Amygdala (tissue), 56 donors: ENCODE measurements at regions not wholly inside any gene's neighbourhood (a gene's known extent, or its start where the extent isn't known, plus 50 kb on each side); places are given as distances from the start of the nearest gene placed in this dataset.

Experiments used
- DNase-seq, 56 donors: peaks; one replicate each; lab custom pipeline; 2025; lab: John Stamatoyannopoulos, UW

DNA sequence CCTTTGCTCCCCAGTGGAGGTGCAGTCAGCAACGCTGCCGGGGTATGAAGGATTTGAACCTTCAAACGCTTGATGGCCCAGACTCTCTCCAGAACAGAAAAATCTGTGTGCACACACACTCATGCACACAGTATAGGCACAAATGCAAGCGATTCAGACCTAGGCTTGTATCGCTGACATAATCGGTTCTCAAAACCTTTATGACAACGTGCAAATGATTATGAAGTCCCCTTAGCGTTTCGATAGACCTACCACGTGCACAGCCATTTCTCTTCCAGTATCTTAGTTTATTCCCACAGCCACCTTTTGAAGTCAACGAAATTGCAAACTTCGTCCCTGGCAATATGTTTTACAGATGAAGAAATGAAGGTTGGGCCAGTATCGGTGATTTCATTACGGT, 138.9 kb upstream of the MYCN start:
- DNase-seq, result no peak

DNA sequence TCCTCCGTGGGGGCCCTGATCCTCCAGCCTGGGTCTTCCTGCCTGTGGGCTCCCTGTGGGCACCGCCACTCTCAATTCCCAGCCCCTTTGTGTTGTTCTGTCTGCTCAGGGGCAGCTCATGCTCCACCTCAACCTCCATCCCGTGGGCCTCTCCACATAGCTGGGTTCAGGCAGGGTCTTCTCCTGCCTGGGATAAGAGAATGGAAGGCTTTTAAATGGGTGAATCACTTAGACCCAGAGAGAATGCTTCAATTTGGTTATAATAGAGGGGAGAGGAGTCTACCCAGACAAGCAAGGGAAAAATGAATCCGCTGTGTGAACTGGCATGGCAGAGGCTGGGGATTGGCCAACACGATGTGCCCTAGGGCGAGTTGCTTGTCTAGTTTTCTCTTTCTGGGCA, 138.4 kb upstream of the MYCN start:
- no peak for DNase-seq

DNA sequence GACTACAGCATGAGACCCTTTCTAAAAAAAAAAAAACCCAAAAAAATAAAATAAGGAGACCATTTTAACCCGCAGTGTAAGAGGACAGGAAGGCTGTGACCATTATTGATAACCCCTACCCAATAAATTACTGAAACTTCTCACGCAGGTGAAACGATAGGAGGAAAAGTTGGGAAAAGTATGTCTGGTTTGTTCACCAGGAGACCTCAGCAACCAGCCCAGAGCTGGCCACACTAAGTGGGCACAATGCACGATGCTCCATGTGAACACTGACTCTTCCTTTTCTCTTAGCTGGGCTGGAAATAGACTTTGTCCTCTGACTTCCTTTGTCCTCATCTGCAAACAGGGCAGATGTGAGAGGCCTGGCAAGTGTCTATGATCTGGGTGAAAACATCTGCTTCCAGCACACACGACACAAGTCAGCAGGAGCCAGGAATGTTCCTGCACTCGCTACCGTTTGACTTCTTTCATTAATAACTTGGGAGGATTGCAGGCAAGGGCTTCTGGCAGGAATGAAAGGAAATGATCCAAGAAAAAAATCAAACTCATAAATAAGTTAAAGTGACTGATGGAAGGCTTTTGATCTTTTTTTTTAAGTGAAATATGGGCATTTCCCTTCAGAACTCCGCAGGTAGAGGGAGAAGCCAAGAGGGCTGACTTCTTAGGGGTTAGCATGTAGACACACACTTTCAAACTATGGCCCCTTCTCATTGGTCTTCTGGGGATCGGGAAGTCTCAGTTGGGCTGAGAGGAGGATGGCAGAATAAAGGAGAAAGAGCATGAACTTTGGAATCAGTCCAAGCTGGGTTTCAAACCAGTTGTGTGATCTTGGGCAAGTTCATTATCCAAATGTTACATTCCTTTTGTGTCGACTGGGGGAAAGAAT, 137.4 kb upstream of the MYCN start:
- DNase-seq, result no peak

DNA sequence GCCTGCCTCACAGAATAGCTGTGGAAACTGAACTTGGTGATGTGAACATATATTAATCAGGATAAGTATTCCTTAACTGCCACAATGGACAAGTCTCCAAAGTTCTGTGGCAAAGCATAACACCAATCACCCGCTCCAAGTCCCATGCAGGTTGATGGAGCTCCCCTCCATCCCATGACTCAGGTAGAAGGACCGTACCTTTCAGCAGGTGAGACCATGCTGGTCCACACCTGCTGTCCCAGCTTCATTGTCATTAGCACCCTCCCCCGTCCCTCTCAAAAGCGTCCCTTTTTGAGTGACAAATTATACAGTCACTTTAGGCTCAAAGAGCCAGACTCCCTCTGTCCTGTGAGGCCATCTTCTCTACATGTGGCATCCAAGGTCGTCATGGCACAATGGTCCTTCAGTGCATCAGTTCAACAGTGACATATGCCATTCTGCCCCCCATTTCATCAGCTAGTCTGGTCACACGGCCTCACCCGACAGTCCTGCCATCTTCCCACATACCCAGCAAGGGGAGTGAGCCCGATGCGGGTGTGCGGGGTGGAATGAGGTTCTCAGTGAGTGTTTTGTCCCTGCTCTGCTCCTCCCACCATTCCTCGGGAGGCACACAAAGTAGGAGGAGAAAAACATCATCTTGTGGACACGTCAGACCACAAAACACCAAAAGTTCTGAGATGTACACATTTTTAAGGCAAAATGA, 136.7 kb upstream of the MYCN start:
- DNase-seq, result no peak

DNA sequence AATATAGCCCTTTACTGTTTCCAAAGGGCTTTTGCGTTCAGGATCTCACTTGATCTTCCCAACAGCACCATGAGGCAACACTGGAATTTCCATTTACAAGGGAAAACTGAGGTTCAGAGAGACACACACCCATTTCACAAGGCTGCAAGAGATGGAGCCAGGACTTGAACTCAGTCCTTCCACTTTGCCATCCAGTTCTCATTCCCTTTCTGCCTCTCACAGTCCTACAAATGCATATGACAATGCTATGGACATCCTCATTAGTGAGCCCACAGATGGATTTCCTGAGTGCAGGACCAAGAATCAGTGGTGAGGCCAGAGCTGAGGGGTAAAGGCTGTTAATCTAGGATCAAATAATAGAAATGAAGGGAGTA, 136.1 kb upstream of the MYCN start:
- DNase-seq, result no peak

DNA sequence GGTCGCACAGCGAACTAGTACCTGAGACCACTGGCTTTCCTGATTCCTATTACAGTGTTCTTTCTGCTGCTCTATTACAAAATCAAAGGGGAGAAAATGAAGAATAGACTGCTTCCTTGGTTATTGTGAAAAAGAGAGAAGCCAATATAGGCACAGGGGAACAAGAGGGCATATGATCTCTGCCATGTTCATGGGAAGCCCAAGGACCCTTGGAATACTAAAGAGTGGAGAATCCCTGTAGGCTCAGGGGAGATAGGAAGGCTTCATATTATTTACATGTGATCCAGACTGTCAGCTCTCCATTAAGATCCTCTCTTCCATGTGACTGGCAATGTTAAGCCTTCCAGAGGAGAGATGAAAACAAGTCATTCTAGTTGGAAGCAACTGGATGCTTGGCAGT, 135.7 kb upstream of the MYCN start:
- DNase-seq, result no peak

DNA sequence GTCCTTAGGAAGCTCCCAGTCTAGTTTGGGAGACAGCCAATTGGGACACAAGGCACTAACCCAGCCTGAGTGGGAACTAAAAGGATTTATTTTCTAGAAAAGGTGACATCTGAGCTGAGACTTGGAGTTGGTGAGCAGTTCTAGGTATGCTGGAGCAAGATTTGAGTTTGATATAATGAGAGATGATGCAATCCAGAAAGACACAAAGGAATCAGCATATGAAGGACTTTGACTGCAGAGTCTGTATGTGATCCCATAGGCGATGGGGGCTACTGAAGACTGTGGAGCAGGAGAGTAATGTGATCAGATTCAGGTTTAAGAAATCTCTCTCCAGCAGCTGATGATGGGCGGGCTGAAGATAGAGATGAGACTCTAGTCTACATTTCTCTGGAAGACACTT, 135.1 kb upstream of the MYCN start:
- DNase-seq, result no peak

DNA sequence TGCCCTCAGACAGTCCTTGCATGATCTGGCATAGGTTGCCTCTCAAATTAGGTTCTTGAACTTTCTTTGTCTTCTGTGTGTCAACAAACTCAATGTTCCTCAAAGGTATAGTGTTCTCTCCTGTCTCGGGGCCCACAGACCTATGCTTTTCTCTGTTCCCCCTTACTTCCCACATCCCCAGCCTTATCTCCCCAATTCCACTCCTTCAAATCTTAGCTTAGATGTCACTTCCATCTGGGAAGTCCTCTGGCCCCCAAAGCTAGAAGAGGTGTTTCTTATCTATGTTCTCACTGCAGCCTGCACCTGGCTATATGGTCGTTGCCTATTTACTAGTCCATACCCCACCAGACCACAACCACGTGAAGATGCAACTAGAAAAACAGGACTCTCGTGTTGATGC, 134.6 kb upstream of the MYCN start:
- no peak for DNase-seq

DNA sequence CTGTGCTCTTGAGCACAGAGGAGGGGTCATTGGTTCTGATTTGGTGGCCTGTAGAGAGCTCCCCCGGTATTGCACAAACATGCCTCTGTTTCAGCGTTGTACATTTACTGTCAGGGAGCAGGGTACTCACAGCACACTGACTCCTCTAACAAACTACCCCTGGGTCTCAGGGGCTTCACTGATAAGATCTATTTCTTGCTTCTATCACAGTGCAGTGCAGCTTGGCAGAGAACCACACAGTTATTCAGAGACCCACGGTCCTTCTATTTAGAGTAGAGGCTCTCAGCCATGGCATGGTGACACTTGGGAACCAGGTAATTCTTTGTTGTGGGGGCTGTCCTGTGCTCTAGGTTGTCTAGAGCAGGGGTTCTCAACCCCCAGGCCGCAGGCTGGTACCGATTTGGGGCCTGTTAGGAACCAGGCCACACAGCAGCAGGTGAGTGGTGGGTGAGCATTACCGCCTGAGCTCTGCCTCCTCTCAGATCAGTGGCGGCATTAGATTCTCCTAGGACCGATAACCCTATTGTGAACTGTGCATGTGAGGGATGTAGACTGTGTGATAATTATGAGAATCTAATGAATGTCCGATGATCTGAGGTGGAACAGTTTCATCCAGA, 133.4 kb upstream of the MYCN start:
- no peak for DNase-seq

DNA sequence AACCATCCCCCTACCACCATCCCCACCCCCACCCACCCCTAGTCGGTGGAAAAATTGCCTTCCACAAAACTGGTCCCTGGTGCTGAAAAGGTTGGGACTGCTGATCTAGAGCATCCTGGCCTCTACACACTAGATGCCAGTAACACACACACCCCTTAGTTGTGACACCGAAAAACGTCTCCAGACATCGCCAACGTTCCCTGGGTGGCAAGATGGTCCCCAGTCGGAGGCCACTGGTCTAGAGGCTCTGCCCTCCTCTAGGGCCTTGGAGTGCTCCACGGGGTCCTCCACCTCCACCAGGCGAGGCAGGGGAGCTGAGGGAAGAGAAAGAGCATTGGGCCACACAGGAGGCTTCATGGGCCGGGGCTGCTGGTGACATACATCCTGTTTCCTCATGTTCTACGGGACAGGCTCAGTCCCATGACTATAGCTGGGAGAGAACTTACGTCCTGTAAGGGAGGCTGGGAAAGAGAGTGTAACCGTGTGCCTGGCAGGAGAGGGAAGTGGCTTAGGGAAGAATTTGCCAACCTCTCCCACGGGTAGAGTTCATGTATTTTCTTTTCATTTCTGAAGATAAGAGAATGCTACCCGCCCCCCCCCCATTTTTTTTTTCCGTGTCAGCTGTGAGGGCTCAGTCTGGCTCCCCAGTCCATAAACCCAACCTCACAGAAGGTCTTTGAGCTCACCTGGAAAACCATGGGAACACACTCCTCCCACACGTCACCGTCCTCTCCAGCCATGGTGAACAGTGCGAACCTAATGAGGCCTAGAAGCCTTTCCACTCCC, 132.7 kb upstream of the MYCN start:
- DNase-seq, result no peak

DNA sequence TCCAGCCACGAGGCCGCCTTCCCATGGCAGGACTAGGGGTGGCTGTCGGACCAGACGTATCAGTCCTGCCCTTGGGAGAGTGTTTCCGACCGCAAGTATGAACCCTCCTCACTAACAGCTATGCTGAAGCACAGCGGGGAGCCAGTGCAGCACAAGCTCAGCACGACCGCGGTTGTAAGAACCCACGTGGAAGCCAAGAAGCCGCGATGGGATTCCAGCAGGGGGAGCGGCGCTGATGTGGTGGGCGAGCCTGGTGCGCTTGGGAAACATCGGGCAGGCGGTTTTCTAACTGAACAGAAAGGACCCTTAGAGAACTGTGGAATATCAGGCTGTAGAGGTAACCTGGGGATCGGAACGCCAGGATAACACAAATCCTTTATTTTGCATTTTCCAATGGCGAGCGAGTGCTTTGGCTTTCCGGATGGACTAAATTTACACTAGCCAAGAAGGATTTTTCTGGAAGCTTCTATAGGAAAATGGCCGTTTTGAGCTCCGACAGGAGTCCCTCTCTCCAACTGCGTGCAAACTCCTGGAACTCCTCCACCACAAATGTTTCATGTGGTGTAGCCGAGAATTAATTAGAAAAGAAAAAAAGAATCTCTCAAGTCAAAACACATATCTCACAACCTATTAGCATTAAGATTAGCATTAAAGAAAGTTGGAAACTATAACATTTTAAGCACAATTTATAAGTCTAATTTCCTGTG, 132.0 kb upstream of the MYCN start:
- DNase-seq, result no peak

DNA sequence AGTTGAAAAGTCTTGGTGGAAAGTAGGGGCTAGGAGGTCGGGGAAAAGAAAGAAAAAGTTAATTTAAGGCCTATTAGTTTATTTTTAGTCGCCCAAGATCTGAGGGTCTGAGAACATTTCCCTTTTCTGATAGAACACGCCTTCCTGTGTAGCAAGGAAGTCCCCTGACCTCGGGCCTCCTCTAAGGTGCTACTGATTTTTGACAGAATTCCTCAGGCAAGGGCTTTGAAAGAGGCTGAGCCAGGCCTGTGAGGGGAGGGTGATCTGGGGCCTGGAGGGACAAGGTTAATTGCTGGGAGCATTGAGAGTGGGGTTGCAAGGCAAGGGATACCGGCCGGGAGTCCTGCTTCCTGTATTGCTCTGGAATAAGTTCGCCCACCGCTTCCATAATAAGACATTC, 131.4 kb upstream of the MYCN start:
- DNase-seq, result no peak

DNA sequence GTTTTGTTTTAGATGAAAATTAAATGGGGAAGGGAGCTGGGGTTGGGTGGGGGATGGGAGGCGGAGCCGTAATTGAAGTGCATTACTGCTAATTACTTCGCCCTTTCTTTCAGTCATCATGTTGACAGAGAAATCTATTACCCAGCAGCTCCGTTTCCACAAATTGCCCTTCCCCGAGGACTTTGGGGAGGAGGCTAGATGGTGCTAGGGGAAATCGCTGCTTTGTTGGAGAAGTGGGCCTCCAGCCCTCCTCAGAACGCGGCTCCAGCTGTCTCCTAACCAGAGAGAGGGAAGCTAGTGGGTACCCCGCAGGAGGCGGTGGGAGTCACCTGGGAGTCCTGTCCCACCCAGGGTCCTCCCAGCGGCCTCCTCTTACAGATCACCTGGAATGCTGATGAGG, 130.9 kb upstream of the MYCN start:
- DNase-seq, result peak in 1 of 56 donors; percentile 7

DNA sequence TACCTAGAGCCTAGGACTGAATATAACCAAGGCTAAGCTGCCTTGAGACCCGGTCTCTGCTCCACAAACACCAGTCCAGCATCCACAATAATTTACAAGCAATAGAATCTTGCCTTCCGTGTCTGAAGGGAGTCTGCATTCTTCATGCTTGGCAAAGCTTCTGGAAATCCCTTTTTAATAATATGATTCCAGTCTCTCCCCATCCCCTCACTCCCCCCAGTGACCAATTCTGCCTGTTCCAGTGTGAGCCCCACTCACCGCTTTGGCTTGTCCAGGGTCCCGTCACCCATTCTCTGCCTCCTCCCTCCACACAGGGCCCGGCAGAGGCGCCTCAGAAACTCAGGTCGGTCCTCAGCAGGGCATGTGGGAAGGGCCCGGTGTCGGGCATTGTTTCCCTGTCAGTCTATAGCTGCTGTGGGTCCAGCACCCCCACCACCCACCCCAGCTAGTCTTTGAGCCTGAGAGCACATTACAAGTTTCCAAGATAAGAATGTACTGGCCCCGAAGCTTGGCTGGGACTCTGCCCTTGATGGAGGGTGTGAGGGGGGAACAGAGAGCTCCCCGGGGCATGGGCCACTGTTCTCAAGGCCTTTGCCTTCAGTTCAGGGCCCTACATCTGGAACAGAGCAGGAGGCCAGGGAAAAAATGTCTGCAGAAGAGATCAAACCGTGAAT, 129.7 kb upstream of the MYCN start:
- DNase-seq, result no peak

DNA sequence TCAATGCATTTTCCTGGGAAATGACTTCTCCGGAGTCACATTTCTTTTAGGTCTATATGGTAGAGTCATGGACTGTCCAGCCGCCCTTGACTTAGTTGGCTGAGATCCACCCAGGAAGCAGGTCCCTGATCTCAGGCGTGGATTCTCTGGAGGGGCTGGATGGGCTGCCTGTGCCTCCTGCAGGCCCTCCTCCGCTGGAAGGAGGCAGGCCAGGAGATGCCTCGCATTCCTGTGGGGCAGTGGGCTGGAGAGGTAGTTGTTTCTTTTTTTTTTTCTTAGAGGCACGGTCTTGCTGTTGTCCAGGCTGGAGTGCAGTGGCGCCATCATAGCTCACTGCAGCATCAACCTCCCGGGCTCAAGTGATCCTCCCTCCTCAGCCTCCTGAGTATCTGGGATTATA, 129.0 kb upstream of the MYCN start:
- DNase-seq, result no peak

DNA sequence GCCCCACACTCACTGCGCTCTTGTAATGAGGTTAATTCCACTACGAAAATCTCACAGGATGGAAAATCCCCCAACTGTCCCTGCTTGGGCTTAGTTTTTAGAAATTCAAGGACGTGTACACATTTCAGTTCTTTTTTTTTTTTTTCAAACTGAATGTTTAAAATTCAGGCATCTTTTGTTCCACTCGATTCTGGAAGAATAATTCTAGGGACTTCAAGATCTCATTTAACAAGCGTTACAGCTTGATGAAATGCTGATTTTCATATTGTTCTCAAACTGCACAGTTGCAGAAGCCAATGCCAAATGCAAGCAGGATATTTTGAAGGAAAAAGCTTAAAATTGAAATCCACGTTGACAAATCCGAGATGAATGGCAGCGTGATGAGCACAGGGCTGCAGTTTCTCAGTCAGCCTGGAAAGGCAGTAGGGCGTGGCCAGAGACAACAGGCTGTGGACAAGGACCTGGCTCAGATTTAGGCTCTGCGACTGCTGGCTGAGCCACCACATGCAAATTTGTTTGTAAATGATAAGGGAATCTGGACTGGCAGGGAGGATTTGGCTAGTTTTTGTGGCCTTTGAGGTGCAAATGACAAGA, 128.1 kb upstream of the MYCN start:
- DNase-seq, result no peak

DNA sequence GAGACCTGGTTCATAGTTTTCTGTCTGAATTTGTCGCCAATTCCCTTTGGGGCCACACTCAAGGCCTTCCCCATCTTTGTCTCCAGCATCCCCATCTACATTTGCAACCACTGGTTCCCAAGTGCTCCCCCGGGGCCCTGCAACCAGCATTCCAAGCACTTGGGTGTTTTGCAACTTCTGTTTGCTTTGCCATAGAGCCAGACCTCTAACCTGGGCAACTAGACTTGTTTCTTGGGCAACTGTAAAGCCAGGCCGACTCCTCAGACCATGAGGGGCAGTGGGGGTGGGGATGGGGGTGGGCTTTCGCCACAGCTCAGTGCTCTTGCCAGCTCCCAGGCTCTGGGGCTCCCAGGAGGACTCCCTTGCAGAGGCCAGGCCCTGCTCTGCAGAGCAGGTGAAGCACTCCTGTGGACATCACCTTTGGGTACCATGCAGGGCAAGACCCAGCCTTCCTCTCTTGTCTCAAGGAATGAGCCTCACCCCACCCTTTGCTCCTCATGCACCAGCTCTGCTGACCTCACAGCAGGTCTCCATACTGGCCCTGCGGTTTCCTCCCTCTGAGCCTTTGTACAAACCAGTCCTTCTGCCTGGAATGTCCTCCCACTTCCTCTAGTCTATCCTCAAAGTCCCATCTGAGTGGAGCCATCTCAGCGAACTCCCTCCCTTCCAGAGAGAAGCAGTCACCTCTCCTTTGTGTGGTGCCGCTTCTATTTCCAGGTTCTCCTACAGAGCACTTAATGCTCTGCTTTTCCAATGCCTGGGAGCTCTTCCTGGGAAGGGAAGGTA, 126.7 kb upstream of the MYCN start:
- no peak for DNase-seq

DNA sequence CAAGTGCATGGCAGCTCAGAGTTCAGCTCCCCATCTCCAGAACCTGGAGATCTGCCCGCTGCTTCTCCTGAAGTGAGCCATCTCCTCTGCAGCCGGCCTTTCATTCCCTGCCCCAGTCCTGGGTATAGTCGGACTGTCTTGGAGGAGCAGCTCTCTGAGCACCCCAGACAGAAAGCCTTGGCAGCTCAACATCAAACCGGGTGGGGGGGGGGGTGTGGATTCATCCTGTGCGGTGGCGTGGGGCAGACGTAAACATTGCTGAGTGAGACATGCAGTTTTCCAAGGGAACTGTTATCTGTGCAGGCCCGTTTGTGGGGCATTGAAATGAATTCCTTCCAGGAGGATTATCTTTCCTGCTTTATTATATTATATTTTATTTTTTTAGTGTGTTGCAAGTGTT, 125.9 kb upstream of the MYCN start:
- no peak for DNase-seq

DNA sequence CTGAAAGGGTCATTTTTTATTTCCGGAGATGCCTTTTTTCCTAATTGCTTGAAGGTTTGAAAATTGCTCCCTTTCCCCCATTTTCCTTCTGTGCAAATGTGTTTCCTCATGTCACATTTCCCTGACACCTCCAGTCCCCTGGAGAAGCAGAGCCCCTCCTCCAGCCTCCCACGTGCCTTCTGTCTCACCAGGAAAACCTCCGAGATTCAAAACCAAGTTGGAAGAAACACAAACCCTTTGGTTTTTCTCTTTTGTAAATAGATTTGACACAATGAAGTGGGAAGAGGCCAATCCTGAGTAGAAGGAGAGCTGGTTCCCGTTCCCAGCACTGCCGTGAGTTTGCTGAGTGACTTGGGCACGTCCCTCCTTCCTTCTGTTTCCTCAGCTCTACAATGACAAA, 125.4 kb upstream of the MYCN start:
- peak in 15 of 56 donors; percentile 9 to 62 (median 23) for DNase-seq
